Breast epithelium (tissue), 4 donors: ENCODE measurements at regions not wholly inside any gene's neighbourhood (a gene's known extent, or its start where the extent isn't known, plus 50 kb on each side); places are given as distances from the start of the nearest gene placed in this dataset.
"Not testable (repeated sequence)": the region's sequence is repeated elsewhere in the genome, so short reads cannot be mapped to it uniquely, and the experiment has no call there.

Source experiments
- DNase-seq, 2 donors: peaks; one replicate each; pipeline ENCODE4 v3.0.0-alpha.2; 2019; ENCODE audit warnings: low spot score in 2 of 2
- H3K27ac ChIP-seq, 2 donors: fragments of 200-600 bp; sonication (generic) in 1 of 2; one replicate each; pipeline ENCODE4 v1.5.1; 2016 to 2019; ENCODE audit warnings: mild to moderate bottlenecking in 1 of 2
- H3K27me3 ChIP-seq, 2 donors: fragments of 200-600 bp; sonication (generic) in 1 of 2; one replicate each; pipeline versions ENCODE4 v1.5.1 to v1.6.0; 2017 to 2019; ENCODE audit warnings: control low read depth in 1 of 2, mild to moderate bottlenecking in 1 of 2
- H3K36me3 ChIP-seq: fragments of 200-600 bp; one replicate; pipeline ENCODE4 v1.5.1; 2019
- H3K4me1 ChIP-seq, 2 donors: fragments of 200-600 bp; sonication (generic); one replicate each; pipeline ENCODE4 v1.5.1; 2016 to 2019; ENCODE audit warnings: control low read depth in 1 of 2
- H3K4me3 ChIP-seq, 3 donors: fragments of 200-600 bp; sonication (generic); 1 replicate in 2 of 3; 2 replicates in 1 of 3; pipeline ENCODE4 v1.5.1; 2016 to 2019; ENCODE audit warnings: mild to moderate bottlenecking in 3 of 3, moderate library complexity in 2 of 3
- H3K9me3 ChIP-seq, 2 donors: fragments of 200-600 bp; sonication (generic) in 1 of 2; one replicate each; pipeline ENCODE4 v1.5.1; 2016 to 2019; ENCODE audit warnings: control low read depth in 1 of 2
- CTCF ChIP-seq, 3 donors: fragments of 450-650 bp; IDR thresholded peaks; one replicate each; pipeline ENCODE4 v1.5.1; 2016 to 2017; ENCODE audit warnings: antibody characterized with exemption in 3 of 3, mild to moderate bottlenecking in 3 of 3, moderate library complexity in 3 of 3
- POLR2A ChIP-seq: fragments of 450-650 bp; IDR thresholded peaks from one replicate; pipeline ENCODE4 v1.6.1; 2016; ENCODE audit warnings: antibody characterized with exemption, mild to moderate bottlenecking, moderate library complexity
- POLR2AphosphoS5 ChIP-seq, 3 donors: sonication (generic); formaldehyde crosslinking; IDR thresholded peaks; one replicate each; pipeline ENCODE4 v1.6.1; 2017; ENCODE audit warnings: antibody characterized with exemption in 3 of 3
- intact Hi-C: fragments of 100-400 bp; cut with DNase I; formaldehyde crosslinking; loops from one replicate; pipeline ENCODE4 v1.15.1; 2023; ENCODE audit warnings: low total_unique reads

DNA sequence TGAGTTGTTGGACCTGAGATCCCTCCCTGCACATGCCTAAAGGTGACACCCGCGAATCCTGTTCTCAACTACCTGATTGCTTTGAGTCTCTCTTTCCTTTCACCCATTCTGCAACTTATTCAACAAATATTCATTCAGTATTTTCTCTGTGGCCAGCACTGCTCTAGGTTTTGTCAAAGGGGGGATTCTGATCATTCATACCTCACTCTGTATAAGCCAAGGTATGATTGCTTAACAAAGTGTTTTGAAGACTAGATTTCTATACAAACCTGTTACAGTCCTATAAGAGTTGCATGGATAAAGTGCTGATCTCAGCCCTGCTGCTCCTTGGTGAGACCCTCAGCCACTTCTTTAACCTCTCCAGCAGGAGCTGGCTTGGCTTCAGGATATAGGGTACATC, 409.7 kb downstream of the KCNRG start:
- no peaks in the 10 kb centered on the region for H3K4me1 ChIP-seq
- no peak for DNase-seq
- intact Hi-C loops = no loop called here

DNA sequence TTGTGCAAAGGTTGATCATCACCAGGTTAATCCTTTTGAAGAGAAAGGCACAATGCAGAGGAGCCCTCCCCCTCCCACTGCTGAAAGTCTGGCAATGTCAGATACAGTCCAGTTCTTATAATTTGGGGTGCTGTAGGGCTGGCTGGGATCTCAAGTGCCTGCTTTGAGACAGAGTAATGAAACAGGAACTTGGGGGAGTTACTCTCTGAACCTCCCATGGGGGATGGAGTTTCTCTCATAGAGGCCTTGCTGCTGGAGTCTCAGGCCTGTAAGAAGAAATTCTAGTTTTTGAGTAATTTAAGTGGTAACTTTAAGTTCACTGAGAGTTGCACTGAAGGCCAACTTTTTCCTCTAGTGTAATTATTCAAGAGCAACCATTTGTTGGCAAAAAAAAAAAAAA, 410.5 kb downstream of the KCNRG start:
- no peaks in the 10 kb centered on the region for H3K27me3 ChIP-seq
- intact Hi-C loops = no loop called here
- no peak overlapping the region for H3K27ac ChIP-seq
- no peaks in the 10 kb centered on the region for H3K9me3 ChIP-seq
- H3K4me3 ChIP-seq = no peak overlapping the region
- no peak for TF ChIP-seq CTCF (IDR thresholded peaks at IDR 0.05)
- no peak for TF ChIP-seq POLR2AphosphoS5 (IDR thresholded peaks at IDR 0.05)
- TF ChIP-seq POLR2A = no peak
- H3K4me1 ChIP-seq = no peaks in the 10 kb centered on the region
- H3K36me3 ChIP-seq = no peaks in the 10 kb centered on the region
- no peak for DNase-seq

More for the DNA sequence above, 409.7 kb downstream of the KCNRG start:
- TF ChIP-seq POLR2AphosphoS5 (IDR thresholded peaks at IDR 0.05) = no peak
- no peak for TF ChIP-seq POLR2A
- no peak for TF ChIP-seq CTCF (IDR thresholded peaks at IDR 0.05)
- no peak overlapping the region for H3K4me3 ChIP-seq
- no peaks in the 10 kb centered on the region for H3K27me3 ChIP-seq
- H3K36me3 ChIP-seq = no peaks in the 10 kb centered on the region
- no peak overlapping the region for H3K27ac ChIP-seq
- no peaks in the 10 kb centered on the region for H3K9me3 ChIP-seq

GRCh38 chr13:50426927-50427326, 411.7 kb downstream of the KCNRG start:
- no peak for DNase-seq
- no peak overlapping the region for H3K27ac ChIP-seq
- intact Hi-C loops = no loop called here
- no peaks in the 10 kb centered on the region for H3K4me1 ChIP-seq
- no peak overlapping the region for H3K4me3 ChIP-seq
- no peaks in the 10 kb centered on the region for H3K9me3 ChIP-seq
- TF ChIP-seq POLR2A (no peak), CTCF (IDR thresholded peaks at IDR 0.05) (no peak), POLR2AphosphoS5 (IDR thresholded peaks at IDR 0.05) (no peak)
- no peaks in the 10 kb centered on the region for H3K27me3 ChIP-seq
- H3K36me3 ChIP-seq = no peaks in the 10 kb centered on the region

GRCh38 chr13:50427511-50427910, 412.3 kb downstream of the KCNRG start:
- H3K27me3 ChIP-seq, H3K27ac ChIP-seq, DNase-seq, intact Hi-C loops, H3K36me3 ChIP-seq, H3K9me3 ChIP-seq, H3K4me1 ChIP-seq, H3K4me3 ChIP-seq: not testable (repeated sequence)

GRCh38 chr13:50428183-50428877, 413.1 kb downstream of the KCNRG start:
- Histone ChIP-seq H3K27me3 (no peaks in the 10 kb centered on the region), H3K36me3 (no peaks in the 10 kb centered on the region), H3K4me1 (no peaks in the 10 kb centered on the region), H3K9me3 (no peaks in the 10 kb centered on the region), H3K4me3 (no peak overlapping the region), H3K27ac (no peak overlapping the region)
- intact Hi-C loops = no loop called here
- DNase-seq = no peak
- TF ChIP-seq POLR2AphosphoS5 (IDR thresholded peaks at IDR 0.05) (no peak), POLR2A (no peak), CTCF (IDR thresholded peaks at IDR 0.05) (no peak)

GRCh38 chr13:50435011-50435410, 408.5 kb downstream of the DLEU7 start:
- no peak overlapping the region for H3K4me3 ChIP-seq
- no peaks in the 10 kb centered on the region for H3K4me1 ChIP-seq
- no peak overlapping the region for H3K27ac ChIP-seq
- no peaks in the 10 kb centered on the region for H3K9me3 ChIP-seq
- H3K36me3 ChIP-seq = no peaks in the 10 kb centered on the region
- no peaks in the 10 kb centered on the region for H3K27me3 ChIP-seq
- TF ChIP-seq POLR2AphosphoS5 (IDR thresholded peaks at IDR 0.05) = no peak
- TF ChIP-seq POLR2A = no peak
- TF ChIP-seq CTCF (IDR thresholded peaks at IDR 0.05) = no peak
- no peak for DNase-seq
- intact Hi-C loops = no loop called here
